Ovary (tissue), 7 donors: ENCODE measurements at regions not wholly inside any gene's neighbourhood (a gene's known extent, or its start where the extent isn't known, plus 50 kb on each side); places are given as distances from the start of the nearest gene placed in this dataset.
A peak's percentile ranks its signal among the peaks of the same experiment; 100 is the strongest.
"Not testable (repeated sequence)": the region's sequence is repeated elsewhere in the genome, so short reads cannot be mapped to it uniquely, and the experiment has no call there.

ENCODE experiments used
- DNase-seq, 5 donors: peaks; one replicate each; pipeline ENCODE4 v3.0.0-alpha.2; 2019 to 2020
- H3K27ac ChIP-seq, 2 donors: fragments of 200-600 bp; one replicate each; pipeline versions ENCODE4 v1.5.1 to v1.8.0; 2019 to 2022
- H3K27me3 ChIP-seq: fragments of 200-600 bp; one replicate; pipeline ENCODE4 v1.8.0; 2022
- H3K36me3 ChIP-seq: fragments of 200-600 bp; sonication (generic); one replicate; pipeline ENCODE4 v1.5.1; 2019
- H3K4me1 ChIP-seq: one replicate; pipeline ENCODE4 v1.8.1; 2013; ENCODE audit warnings: mild to moderate bottlenecking, moderate library complexity; ENCODE audit not compliant: insufficient read depth
- H3K4me3 ChIP-seq: fragments of 200-600 bp; sonication (generic); one replicate; pipeline ENCODE4 v1.5.1; 2017
- H3K9me3 ChIP-seq, 2 donors: fragments of 200-600 bp in 1 of 2; sonication (generic) in 1 of 2; one replicate each; pipeline versions ENCODE4 v1.5.1 to v1.8.1; 2013 to 2019; ENCODE audit warnings: mild to moderate bottlenecking in 1 of 2, moderate library complexity in 1 of 2
- WGBS, 3 donors: extraction: QIAGEN DNeasy Blood & Tissue Kit in 1 of 3; methylation state at CpG; one replicate each; pipeline versions ENCODE4 v1.1.5 to v1.1.7; 2013 to 2017; 5-methylcytosine and 5-hydroxymethylcytosine counted together
- intact Hi-C, 4 donors: fragments of 100-400 bp; cut with DNase I; formaldehyde crosslinking; loops; one replicate each; pipeline versions ENCODE4 v1.11.0 to v1.15.1; 2022 to 2023
- donor health status: DM: no; HTN: no; CAD: no; lungs with moderate emphysema.
- donor health status: DM: no; HTN: no; CAD: no.
- donor health status: Bipolar disorder and iron deficiency.
- donor health status: DM: no; HTN: no; CAD: no.
- donor health status: DM: yes; HTN: yes; CAD: no.

GRCh38 chr1:161454865-161455707 lies 50.2 kb upstream of the FCGR2A start:
- intact Hi-C loops, DNase-seq, H3K27me3 ChIP-seq, H3K27ac ChIP-seq, H3K4me1 ChIP-seq, H3K9me3 ChIP-seq, H3K36me3 ChIP-seq, H3K4me3 ChIP-seq: not testable (repeated sequence)
- no CpG with 5 or more reads among the region's 107 CpGs for WGBS, 3 donors

- H3K27me3 ChIP-seq, intact Hi-C loops: not testable (repeated sequence)
- WGBS, 3 donors = 57 to 83% (median 72%) methylated on average over 12 to 16 of the region's 67 CpGs
Observed at GRCh38 chr1:161453950-161454864, 51.0 kb upstream of the FCGR2A start.

GRCh38 chr1:161451698-161452348 lies 53.4 kb upstream of the FCGR2A start:
- no CpG with 5 or more reads among the region's 29 CpGs for WGBS, 3 donors
- H3K9me3 ChIP-seq, intact Hi-C loops, H3K36me3 ChIP-seq, DNase-seq, H3K4me1 ChIP-seq, H3K27ac ChIP-seq, H3K4me3 ChIP-seq, H3K27me3 ChIP-seq: not testable (repeated sequence)

More at GRCh38 chr1:161453950-161454864, 51.0 kb upstream of the FCGR2A start:
- H3K9me3 ChIP-seq, H3K4me1 ChIP-seq, H3K36me3 ChIP-seq, H3K27ac ChIP-seq, H3K4me3 ChIP-seq: not testable (repeated sequence)
- peak in 2 of 5 donors; percentile 46 to 72 for DNase-seq

- H3K9me3 ChIP-seq, H3K4me1 ChIP-seq, H3K4me3 ChIP-seq, H3K27me3 ChIP-seq, H3K27ac ChIP-seq, DNase-seq, H3K36me3 ChIP-seq, intact Hi-C loops: not testable (repeated sequence)
- WGBS, 3 donors = no CpG with 5 or more reads among the region's 66 CpGs
Observed at GRCh38 chr1:161447760-161448332, 57.4 kb upstream of the FCGR2A start.

- DNase-seq, H3K4me3 ChIP-seq, H3K36me3 ChIP-seq, H3K4me1 ChIP-seq, intact Hi-C loops, H3K9me3 ChIP-seq, H3K27ac ChIP-seq, H3K27me3 ChIP-seq: not testable (repeated sequence)
- WGBS, 3 donors = no CpG with 5 or more reads among the region's 79 CpGs
Observed at GRCh38 chr1:161447040-161447759, 58.1 kb upstream of the FCGR2A start.

GRCh38 chr1:161444725-161445124 lies 60.5 kb upstream of the FCGR2A start:
- WGBS, 3 donors = 74 to 82% (median 82%) methylated on average over 11 to 14 of the region's 18 CpGs
- intact Hi-C loops, H3K9me3 ChIP-seq, H3K4me3 ChIP-seq, H3K36me3 ChIP-seq, H3K27me3 ChIP-seq, H3K27ac ChIP-seq, H3K4me1 ChIP-seq: not testable (repeated sequence)
- peak; percentile 22 to 61 (median 35) for DNase-seq

- intact Hi-C loops, H3K4me3 ChIP-seq, H3K9me3 ChIP-seq, H3K36me3 ChIP-seq, H3K27ac ChIP-seq, H3K4me1 ChIP-seq, H3K27me3 ChIP-seq: not testable (repeated sequence)
- WGBS, 3 donors = 73 to 92% methylated on average over 2 to 3 of the region's 14 CpGs; no CpG with 5 or more reads in 1 of the 3 donors
- peak in 1 of 5 donors; percentile 44 for DNase-seq
Observed at GRCh38 chr1:161444255-161444654, 61.0 kb upstream of the FCGR2A start.
